HG03439 (cell line): ENCODE measurements at regions not wholly inside any gene's neighbourhood (a gene's known extent, or its start where the extent isn't known, plus 50 kb on each side); places are given as distances from the start of the nearest gene placed in this dataset.
"Not testable (repeated sequence)": the region's sequence is repeated elsewhere in the genome, so short reads cannot be mapped to it uniquely, and the experiment has no call there.

ENCODE experiments used
- ATAC-seq: cut with Tn5 transposase; IDR thresholded peaks from one replicate; pipeline ENCODE4 v1.9.1; 2021; ENCODE audit warnings: mild to moderate bottlenecking, moderate library complexity; ENCODE audit not compliant: unreplicated experiment

DNA sequence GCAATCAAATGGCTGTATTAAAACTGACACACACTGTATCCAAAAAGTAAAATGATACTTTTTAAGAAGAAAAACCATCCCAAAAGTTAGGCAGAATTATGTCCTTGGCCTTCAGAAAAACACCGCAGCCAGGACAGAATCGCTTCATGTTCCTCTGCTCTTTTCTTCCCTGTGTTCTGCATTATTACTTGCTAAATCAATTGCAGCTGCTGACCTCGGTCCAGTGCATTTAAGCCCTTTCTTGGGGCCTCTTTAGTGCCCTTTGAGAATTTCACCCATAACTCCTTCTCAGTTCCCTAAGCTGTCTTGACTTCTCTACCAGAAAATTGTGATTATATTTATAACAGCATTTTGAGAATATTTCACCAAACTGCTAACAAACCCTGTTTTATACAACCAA lies 696.9 kb downstream of the PCDH7 start:
- ATAC-seq = no peak

- ATAC-seq = no peak
Measured at GRCh38 chr4:31422006-31422405, 701.8 kb downstream of the PCDH7 start.

DNA sequence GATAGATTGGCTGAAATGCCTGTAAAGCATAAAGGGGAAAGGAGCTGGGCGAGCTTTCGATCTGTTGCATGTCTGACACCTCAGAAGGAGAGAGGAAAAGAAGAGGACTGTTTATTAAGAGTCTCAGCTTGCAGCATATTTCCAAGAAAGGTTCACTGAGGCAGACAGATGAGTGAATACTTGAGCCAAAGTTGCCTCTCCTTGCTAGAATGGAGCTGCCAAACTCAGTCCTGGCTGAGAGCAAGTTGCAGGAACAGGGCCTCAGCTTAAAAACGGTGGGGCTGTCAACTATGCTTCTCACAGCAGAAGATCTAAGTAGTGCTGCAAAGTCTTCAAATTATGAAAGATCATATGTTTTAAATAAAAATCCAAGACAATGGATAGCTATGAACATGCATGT lies 707.5 kb downstream of the PCDH7 start:
- ATAC-seq = no peak

- ATAC-seq = no peak
Measured at GRCh38 chr4:31442236-31442635, 722.1 kb downstream of the PCDH7 start.

DNA sequence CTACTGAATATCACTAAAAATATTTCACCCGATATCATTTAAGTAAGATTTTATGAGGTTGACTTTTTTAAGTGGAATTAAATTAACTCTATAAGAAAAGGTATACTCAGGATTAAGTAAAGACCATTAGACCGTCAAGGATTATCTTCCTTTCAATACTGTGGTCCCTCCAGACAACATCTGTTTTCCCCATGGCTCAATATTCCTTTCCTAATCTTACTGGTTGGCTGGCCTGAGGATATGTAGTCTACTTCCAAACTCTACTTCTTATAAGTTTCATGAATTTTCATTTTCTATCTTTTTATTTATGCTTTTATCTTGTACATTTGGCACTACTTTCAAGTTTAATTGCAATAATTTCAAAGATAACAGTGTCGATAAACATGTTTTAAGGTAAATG lies 725.4 kb downstream of the PCDH7 start:
- ATAC-seq = no peak

GRCh38 chr4:31455612-31456011 lies 735.4 kb downstream of the PCDH7 start:
- ATAC-seq = no peak

GRCh38 chr4:31458813-31459212 lies 738.6 kb downstream of the PCDH7 start:
- ATAC-seq = no peak

- no peak for ATAC-seq
Measured at GRCh38 chr4:31461421-31461820, 741.3 kb downstream of the PCDH7 start.

DNA sequence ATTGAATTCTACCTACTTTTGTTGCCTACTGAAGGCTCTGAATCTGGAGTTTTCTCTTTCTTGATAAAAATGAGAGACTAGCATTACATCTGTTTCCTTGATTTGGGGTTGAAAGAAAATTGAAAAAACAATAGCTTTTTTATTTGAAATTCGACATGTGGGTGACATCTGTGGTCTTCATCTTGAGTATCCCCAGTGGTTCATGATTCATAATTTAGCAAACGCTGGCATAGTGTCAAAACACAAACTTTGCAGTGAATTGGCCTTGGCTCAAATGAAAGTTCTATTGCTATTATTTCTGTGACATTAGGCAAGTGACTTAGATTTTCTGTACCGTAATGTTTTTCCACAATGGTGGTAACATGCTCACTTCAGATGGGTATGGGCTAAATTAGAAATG lies 747.6 kb downstream of the PCDH7 start:
- no peak for ATAC-seq

GRCh38 chr4:31474221-31474620 lies 754.1 kb downstream of the PCDH7 start:
- no peak for ATAC-seq

GRCh38 chr4:31482691-31483090 lies 762.5 kb downstream of the PCDH7 start:
- no peak for ATAC-seq

DNA sequence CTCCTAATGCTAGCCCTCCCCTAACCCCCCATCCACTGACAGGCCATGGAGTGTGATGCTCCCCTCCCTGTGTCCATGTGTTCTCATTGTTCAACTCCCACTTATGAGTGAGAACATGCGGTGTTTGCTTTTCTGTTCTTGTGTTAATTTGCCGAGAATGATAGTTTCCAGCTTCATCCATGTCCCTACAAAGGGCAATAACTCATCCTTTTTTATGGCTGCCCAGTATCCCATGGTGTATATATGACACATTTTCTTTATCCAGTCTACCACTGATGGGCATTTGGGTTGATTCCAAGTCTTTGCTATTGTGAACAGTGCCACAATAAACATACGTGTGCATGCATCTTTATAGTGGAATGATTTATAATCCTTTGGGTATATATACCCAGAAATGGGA lies 779.0 kb downstream of the PCDH7 start:
- ATAC-seq = not testable (repeated sequence)

DNA sequence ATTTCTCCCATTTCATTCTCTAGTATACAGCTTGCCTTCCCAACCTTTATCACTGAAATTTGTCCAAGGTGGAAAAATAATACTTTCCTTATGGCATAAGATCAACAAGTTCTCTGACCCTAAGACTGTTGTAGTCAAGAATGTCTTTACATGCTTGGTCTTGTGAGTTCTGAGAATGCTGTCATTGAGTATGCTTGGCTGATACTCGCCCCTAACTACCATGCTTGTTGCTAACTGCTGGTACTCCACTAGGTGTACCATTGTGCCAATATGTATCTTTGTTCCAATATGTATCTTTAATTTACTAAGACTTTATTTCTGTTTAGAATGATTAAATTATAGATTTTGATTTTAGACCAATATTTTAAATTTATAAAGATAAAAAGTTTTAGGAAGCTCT lies 796.4 kb downstream of the PCDH7 start:
- ATAC-seq = no peak

GRCh38 chr4:31518796-31519250 lies 798.7 kb downstream of the PCDH7 start:
- ATAC-seq = no peak

- ATAC-seq = no peak
Measured at GRCh38 chr4:31530555-31530954, 810.4 kb downstream of the PCDH7 start.

DNA sequence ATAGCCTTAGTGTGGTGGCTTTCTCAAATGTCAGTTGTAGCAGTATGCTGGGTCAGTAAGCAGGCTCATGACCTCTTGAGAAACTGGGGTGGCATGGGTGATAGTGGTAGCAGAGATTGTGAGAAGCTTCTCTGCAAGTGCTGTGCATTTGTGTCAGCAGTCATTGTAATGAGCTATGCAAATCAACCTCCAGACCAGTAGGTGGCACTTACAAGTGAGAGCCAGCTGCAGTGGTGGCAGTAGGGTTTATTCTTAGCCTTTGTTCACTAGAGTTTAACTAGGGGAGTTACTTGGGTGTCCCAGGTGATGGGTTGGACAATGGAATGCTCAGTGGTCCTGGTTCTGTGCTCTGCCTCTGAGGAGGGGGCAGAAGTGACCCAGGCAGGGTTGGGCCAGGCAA lies 818.7 kb downstream of the PCDH7 start:
- ATAC-seq = no peak

GRCh38 chr4:31539284-31540069 lies 819.3 kb downstream of the PCDH7 start:
- ATAC-seq = no peak

- ATAC-seq = no peak
Measured at GRCh38 chr4:31545330-31545729, 825.2 kb downstream of the PCDH7 start.

DNA sequence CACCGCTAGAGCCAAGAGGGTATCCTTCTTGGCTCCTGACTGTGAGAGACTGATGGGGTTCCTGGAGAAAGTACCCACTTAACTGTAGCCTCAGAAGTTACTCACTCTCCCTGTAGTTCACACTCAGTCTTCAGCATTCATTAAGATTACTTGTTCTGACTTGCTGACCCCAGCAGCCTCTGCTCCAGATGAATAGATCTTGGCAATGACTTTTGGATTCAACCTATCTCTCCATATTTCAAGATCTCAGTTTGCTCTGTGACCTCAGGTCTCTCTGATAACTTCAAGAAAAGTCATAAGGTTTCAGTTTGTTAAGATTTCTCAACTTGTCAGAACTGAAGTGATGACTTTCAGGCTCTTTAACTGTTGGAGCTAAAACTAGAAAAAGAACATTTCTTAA lies 825.6 kb downstream of the PCDH7 start:
- no peak for ATAC-seq

DNA sequence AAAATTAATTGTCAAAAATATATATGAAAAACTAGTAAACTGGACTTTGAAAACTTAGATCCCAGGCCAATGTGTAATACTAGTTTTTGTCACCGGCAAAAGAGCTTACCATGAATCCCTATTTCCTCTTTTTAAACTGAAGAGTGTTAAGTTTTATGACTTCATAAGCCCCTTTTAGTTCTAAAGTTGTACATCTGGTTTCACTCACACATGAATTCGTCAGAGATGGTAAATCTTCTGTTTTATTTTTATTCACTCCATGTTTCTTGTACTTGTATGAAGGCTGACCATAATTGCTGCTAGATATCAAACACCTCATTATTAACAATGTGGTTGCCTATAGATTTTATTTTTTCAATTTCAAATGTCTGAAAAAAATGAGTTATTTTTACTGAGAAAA lies 827.9 kb downstream of the PCDH7 start:
- ATAC-seq = no peak

DNA sequence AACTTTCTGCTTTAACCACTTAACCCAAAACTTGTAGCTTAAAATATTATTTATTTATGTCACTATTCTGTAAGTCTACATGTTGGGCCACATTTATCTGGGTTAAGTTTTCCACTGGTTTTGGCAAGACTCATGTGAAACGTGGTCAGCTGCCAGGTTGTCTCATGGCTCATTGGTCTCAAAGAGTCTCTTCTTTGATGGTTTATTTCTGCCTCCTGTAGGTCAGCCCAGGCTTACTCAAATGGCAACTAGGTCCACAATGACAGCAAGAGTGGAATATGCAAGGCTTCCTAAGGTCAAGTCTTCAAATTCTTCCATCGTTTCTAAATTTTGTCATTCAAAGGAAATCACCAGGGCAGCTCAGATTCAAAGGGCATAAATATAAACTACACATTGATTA lies 828.7 kb downstream of the PCDH7 start:
- no peak for ATAC-seq

- ATAC-seq = no peak
Measured at GRCh38 chr4:31549256-31549655, 829.1 kb downstream of the PCDH7 start.

- no peak for ATAC-seq
Measured at GRCh38 chr4:31557437-31557836, 837.3 kb downstream of the PCDH7 start.
